ENCODE measurements at regions not wholly inside any gene's neighbourhood (a gene's known extent, or its start where the extent isn't known, plus 50 kb on each side); places are given as distances from the start of the nearest gene placed in this dataset.

DNA sequence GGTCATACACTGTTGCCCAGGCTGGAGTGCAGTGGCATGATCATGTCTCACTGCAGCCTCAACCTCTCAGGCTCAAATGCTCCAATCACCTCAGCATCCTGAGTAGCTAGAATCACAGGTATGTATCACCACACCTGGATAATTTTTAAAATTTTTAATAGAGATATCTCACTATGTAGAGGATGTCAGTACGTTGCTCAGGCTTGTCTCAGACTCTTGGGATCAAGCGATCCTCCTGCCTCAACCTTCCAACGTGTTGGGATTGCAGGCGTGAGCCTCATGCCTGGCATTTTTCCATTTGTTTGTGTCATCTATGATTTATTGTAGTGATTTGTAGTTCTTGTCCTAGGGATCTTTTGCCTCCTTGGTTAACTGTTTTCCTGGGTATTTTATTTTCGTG lies 985.2 kb upstream of the B3GALT2 start:
- TF ChIP-seq, protein P1, sequence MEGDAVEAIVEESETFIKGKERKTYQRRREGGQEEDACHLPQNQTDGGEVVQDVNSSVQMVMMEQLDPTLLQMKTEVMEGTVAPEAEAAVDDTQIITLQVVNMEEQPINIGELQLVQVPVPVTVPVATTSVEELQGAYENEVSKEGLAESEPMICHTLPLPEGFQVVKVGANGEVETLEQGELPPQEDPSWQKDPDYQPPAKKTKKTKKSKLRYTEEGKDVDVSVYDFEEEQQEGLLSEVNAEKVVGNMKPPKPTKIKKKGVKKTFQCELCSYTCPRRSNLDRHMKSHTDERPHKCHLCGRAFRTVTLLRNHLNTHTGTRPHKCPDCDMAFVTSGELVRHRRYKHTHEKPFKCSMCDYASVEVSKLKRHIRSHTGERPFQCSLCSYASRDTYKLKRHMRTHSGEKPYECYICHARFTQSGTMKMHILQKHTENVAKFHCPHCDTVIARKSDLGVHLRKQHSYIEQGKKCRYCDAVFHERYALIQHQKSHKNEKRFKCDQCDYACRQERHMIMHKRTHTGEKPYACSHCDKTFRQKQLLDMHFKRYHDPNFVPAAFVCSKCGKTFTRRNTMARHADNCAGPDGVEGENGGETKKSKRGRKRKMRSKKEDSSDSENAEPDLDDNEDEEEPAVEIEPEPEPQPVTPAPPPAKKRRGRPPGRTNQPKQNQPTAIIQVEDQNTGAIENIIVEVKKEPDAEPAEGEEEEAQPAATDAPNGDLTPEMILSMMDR (IDR thresholded peaks at IDR 0.05; ENCODE audit: partially characterized antibody, unreplicated experiment), result no peak
- Mint-ChIP-seq H3K27me3 (ENCODE audit: unreplicated experiment) (no peaks in the 10 kb centered on the region), H3K36me3 (ENCODE audit: unreplicated experiment) (no peaks in the 10 kb centered on the region), H3K4me1 (ENCODE audit: low read depth, unreplicated experiment) (no peaks in the 10 kb centered on the region), H3K9me3 (ENCODE audit: unreplicated experiment) (peaks cover 1% of the 10 kb centered on the region), H3K4me3 (ENCODE audit: unreplicated experiment) (no peak overlapping the region), H3K27ac (ENCODE audit: unreplicated experiment) (no peak overlapping the region)
- no peak for DNase-seq

DNA sequence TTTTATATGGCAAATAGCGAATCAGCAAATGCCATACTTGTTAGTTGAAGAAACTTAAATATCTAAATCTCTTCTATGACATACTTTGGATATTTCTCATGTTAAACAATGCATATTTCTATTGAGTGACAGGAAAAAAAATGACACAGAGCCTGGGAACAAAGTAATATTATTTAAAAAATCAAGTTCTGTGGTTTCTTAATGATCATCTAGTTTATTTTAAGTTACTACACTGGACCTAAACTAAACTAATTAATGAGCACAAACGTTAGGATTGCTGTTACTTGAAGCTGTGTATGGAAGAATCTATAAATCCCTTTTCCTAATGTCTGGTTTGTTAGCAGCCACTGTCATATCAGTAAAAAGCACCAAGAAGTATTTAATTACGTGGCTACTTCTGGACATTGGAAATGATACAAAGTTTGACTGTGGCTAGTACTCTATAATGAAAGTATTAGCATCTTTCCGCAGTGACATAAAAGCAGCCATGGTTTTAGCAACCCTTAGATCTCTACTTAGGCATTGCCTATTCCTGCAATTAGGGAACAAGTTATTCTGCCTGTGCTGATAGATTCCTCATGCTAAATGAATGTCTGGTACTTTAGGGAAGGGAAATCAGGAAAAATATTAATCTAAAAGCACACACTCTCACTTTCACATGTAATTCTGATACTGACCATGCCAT lies 981.7 kb upstream of the B3GALT2 start:
- Mint-ChIP-seq H3K4me1 (ENCODE audit: low read depth, unreplicated experiment) (no peaks in the 10 kb centered on the region), H3K27me3 (ENCODE audit: unreplicated experiment) (no peaks in the 10 kb centered on the region), H3K27ac (ENCODE audit: unreplicated experiment) (no peak overlapping the region), H3K36me3 (ENCODE audit: unreplicated experiment) (no peaks in the 10 kb centered on the region), H3K4me3 (ENCODE audit: unreplicated experiment) (no peak overlapping the region), H3K9me3 (ENCODE audit: unreplicated experiment) (peaks cover 1% of the 10 kb centered on the region)
- no peak for DNase-seq
- TF ChIP-seq, protein P1 (IDR thresholded peaks at IDR 0.05; ENCODE audit: partially characterized antibody, unreplicated experiment), result no peak

DNA sequence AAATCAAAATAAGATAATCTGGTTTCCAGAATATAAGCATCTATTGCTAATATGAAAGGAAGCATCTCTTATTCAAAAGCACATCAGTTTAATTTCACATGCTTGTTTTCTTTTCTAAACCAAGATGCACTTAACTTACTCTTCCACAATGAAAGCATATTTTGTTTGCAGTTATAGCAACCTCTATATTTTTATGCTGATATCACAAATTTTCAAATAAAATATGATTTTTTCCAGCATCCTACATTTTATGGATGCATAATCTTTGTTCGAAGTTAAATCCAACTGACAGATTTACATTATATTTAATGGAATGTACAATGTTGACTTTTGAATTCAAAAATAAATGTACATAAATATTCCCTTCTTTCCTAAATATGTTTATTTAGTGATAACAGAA lies 978.3 kb upstream of the B3GALT2 start:
- Mint-ChIP-seq H3K27me3 (ENCODE audit: unreplicated experiment) (no peaks in the 10 kb centered on the region), H3K27ac (ENCODE audit: unreplicated experiment) (no peak overlapping the region), H3K4me1 (ENCODE audit: low read depth, unreplicated experiment) (no peaks in the 10 kb centered on the region), H3K36me3 (ENCODE audit: unreplicated experiment) (no peaks in the 10 kb centered on the region), H3K4me3 (ENCODE audit: unreplicated experiment) (no peak overlapping the region), H3K9me3 (ENCODE audit: unreplicated experiment) (no peaks in the 10 kb centered on the region)
- TF ChIP-seq, protein P1 (IDR thresholded peaks at IDR 0.05; ENCODE audit: partially characterized antibody, unreplicated experiment), result no peak
- DNase-seq, result no peak

DNA sequence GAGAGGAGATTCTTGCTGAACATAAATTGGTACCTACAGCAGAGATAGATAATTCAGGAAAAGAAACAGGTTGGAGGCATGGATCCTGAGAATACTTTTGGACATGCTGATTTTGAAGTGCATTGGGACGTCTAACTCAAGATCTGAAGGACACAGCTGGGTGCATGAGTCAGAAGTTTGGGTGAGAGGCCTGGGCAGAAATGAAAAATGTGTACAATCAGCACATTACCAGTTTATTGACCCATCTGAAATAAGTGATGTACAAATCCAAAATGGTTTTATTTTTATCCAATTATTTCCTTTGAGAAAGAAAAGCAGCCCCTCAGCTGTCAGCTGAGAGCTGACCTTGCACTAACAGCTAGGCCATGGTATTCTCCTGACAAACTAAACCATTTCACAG lies 975.2 kb upstream of the B3GALT2 start:
- Mint-ChIP-seq H3K4me1 (ENCODE audit: low read depth, unreplicated experiment) (no peaks in the 10 kb centered on the region), H3K27ac (ENCODE audit: unreplicated experiment) (no peak overlapping the region), H3K9me3 (ENCODE audit: unreplicated experiment) (peaks cover 3% of the 10 kb centered on the region), H3K4me3 (ENCODE audit: unreplicated experiment) (no peak overlapping the region), H3K36me3 (ENCODE audit: unreplicated experiment) (no peaks in the 10 kb centered on the region), H3K27me3 (ENCODE audit: unreplicated experiment) (no peaks in the 10 kb centered on the region)
- no peak for DNase-seq
- TF ChIP-seq, protein P1 (IDR thresholded peaks at IDR 0.05; ENCODE audit: partially characterized antibody, unreplicated experiment), result no peak

DNA sequence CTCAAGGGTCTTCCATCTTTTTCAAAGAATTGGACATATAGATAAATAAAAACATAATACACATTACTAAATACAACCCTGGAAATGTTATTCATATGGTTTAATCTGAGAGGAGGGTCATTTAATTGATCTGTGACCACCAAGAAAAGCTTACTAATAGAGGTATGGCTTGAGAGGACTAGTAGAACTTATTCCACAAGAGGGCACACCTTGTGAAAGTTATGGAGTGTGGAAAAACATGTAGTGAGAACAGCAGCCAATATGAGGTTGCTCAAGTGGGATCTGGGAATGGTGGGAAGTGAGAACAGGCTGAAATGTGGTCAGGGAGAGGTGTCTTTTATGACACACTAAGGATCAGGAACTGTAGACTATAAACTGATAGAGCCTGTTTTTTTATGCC lies 973.5 kb upstream of the B3GALT2 start:
- TF ChIP-seq, protein P1 (IDR thresholded peaks at IDR 0.05; ENCODE audit: partially characterized antibody, unreplicated experiment), result no peak
- no peaks in the 10 kb centered on the region for H3K27me3 Mint-ChIP-seq (ENCODE audit: unreplicated experiment)
- no peak overlapping the region for H3K27ac Mint-ChIP-seq (ENCODE audit: unreplicated experiment)

More for the DNA sequence above, 973.5 kb upstream of the B3GALT2 start:
- H3K4me1 Mint-ChIP-seq (ENCODE audit: low read depth, unreplicated experiment), result no peaks in the 10 kb centered on the region
- H3K9me3 Mint-ChIP-seq (ENCODE audit: unreplicated experiment), result peaks cover 3% of the 10 kb centered on the region
- DNase-seq, result no peak
- no peaks in the 10 kb centered on the region for H3K36me3 Mint-ChIP-seq (ENCODE audit: unreplicated experiment)
- no peak overlapping the region for H3K4me3 Mint-ChIP-seq (ENCODE audit: unreplicated experiment)
